PC-9 (cell line): ENCODE measurements at regions not wholly inside any gene's neighbourhood (a gene's known extent, or its start where the extent isn't known, plus 50 kb on each side); places are given as distances from the start of the nearest gene placed in this dataset.

Experiments
- EZH2 ChIP-seq: fragments of 200-600 bp; sonication (generic); IDR thresholded peaks from 2 replicates; pipeline ENCODE4 v1.8.0; 2017; ENCODE audit warnings: antibody characterized with exemption, low read depth
- TF ChIP-seq, protein P1 (sequence below): fragments of 200-600 bp; sonication (generic); conservative IDR thresholded peaks from 2 replicates; pipeline ENCODE4 v1.6.1; 2017; ENCODE audit warnings: mixed run types, antibody characterized with exemption, mild to moderate bottlenecking, moderate library complexity

DNA sequence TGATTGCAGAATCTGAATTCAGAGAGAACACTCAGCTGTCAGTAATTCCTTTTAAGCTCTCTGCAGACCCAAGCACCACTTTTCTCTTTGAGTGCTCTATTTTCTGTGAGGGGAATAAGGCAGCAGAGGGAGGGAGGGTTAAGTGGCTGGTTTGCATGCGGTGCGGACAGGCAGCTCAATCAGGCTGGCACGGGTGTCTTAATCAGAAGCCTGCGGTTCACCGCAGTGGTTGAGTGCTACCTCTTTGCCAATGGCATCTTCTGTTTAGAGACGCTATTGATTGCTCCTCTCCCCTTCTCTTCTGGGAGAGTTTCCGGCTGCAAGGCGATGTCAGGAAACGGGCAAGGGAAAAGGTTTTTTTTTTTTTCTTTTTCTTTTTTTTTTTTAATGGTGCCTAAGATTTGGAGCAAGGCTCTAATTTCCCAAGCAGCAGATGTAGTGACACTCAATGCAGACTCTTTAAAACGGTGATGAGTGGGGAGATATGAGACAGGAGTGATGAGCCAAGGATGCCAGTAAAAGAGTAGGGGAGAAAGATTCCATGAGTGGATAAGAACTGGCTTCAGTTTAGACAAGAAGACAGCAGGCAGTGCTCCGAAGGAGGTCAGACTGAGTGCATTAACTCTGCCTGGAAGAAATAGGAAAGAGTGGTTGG lies 533.7 kb upstream of the SEL1L start:
- TF ChIP-seq, protein P1, sequence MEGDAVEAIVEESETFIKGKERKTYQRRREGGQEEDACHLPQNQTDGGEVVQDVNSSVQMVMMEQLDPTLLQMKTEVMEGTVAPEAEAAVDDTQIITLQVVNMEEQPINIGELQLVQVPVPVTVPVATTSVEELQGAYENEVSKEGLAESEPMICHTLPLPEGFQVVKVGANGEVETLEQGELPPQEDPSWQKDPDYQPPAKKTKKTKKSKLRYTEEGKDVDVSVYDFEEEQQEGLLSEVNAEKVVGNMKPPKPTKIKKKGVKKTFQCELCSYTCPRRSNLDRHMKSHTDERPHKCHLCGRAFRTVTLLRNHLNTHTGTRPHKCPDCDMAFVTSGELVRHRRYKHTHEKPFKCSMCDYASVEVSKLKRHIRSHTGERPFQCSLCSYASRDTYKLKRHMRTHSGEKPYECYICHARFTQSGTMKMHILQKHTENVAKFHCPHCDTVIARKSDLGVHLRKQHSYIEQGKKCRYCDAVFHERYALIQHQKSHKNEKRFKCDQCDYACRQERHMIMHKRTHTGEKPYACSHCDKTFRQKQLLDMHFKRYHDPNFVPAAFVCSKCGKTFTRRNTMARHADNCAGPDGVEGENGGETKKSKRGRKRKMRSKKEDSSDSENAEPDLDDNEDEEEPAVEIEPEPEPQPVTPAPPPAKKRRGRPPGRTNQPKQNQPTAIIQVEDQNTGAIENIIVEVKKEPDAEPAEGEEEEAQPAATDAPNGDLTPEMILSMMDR: no peak
- no peak for TF ChIP-seq EZH2
